ENCODE measurements at regions not wholly inside any gene's neighbourhood (a gene's known extent, or its start where the extent isn't known, plus 50 kb on each side); places are given as distances from the start of the nearest gene placed in this dataset.

DNA sequence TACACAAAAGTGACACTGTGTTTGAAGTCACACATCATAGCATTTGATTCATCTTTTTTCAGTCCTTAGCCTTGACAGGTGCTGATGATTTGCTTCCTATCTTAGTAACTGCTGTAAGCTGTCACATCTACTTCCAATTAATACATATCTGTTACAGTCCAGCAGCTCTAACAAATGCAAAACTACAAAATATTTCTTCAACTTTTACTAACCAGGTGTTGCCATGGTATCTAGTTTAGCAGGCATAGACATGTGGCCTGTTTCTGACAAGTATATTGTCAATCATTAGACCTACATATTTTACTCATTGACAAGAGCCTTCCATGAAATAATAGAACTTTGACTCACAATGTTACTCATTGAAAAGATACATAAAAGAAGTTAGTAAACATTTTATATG lies 1159.7 kb downstream of the GRIK2 start:
- BruUV-seq (replicated peaks) = no TSS peak
- CTCF ChIA-PET (ENCODE audit: low intra/inter-chr PET ratio) = no interaction called here
- H4K20me1 ChIP-seq (replicated peaks; ENCODE audit: control insufficient read depth, insufficient read depth, low read length) = no peaks in the 10 kb centered on the region
- no peaks in the 10 kb centered on the region for H3K9me3 ChIP-seq (replicated peaks; ENCODE audit: control insufficient read depth, insufficient read depth, low read depth, low read length)
- ATAC-seq (no peak), FAIRE-seq (no peak), DNase-seq (ENCODE audit: extremely low read depth in 1 of 4, low spot score in 3 of 4) (no peak)
- TF ChIP-seq EGR1 (conservative IDR thresholded peaks at IDR 0.05) (no peak), POLR3A (IDR thresholded peaks at IDR 0.05; ENCODE audit: borderline replicate concordance, extremely low read depth, insufficient read depth, insufficient read length) (no peak), NELFE (IDR thresholded peaks at IDR 0.05; ENCODE audit: insufficient read depth, insufficient read length) (no peak), ZNF23 (CRISPR knock-in tag; IDR thresholded peaks at IDR 0.05) (no peak), PHF20 (IDR thresholded peaks at IDR 0.05; ENCODE audit: partially characterized antibody) (no peak), STAT5B (CRISPR knock-in tag; IDR thresholded peaks at IDR 0.05) (no peak), CBX5 (IDR thresholded peaks at IDR 0.05; ENCODE audit: borderline replicate concordance, low read depth) (no peak), ARNT (IDR thresholded peaks at IDR 0.05) (no peak), ERF (CRISPR knock-in tag; IDR thresholded peaks at IDR 0.05) (no peak)
- H3K4me1 ChIP-seq (replicated peaks in 1 of 2; ENCODE audit: control insufficient read depth in 2 of 2, insufficient read depth in 2 of 2, low read length in 2 of 2) = no peaks in the 10 kb centered on the region
- no peak overlapping the region for H3K4me3 ChIP-seq
- H3K4me2 ChIP-seq (ENCODE audit: insufficient read depth, low read length) = no peak overlapping the region
- no peak overlapping the region for H2AFZ ChIP-seq (ENCODE audit: low read depth, low read length)
- H3K9me1 ChIP-seq (ENCODE audit: control insufficient read depth, insufficient read depth, low read length) = no peaks in the 10 kb centered on the region
- H3K36me3 ChIP-seq (ENCODE audit: control insufficient read depth, insufficient read depth, low read length) = no peaks in the 10 kb centered on the region
- no peaks in the 10 kb centered on the region for H3K79me2 ChIP-seq (ENCODE audit: control insufficient read depth, insufficient read depth, low read length)
- intact Hi-C loops (cut with micrococcal nuclease) (no loop called here), in situ Hi-C loops (cut with MboI) (no loop called here)
- POLR2A ChIA-PET = no interaction called here
- no peaks in the 10 kb centered on the region for H3K27me3 ChIP-seq (ENCODE audit: control insufficient read depth in 2 of 2, insufficient read depth in 2 of 2, low read length in 2 of 2)
- H3K9ac ChIP-seq (ENCODE audit: insufficient read depth in 1 of 2, low read depth in 2 of 2, low read length in 2 of 2) = no peak overlapping the region
- no peak overlapping the region for H3K27ac ChIP-seq (ENCODE audit: extremely low read depth, low read depth, low read length)
